Left ventricle myocardium inferior (tissue), 1 donor: ENCODE measurements at regions not wholly inside any gene's neighbourhood (a gene's known extent, or its start where the extent isn't known, plus 50 kb on each side); places are given as distances from the start of the nearest gene placed in this dataset.

Experiments
- DNase-seq: peaks from one replicate; pipeline ENCODE4 v3.0.0-alpha.2; 2020
- H3K27ac ChIP-seq: fragments of 200-600 bp; replicated peaks from 2 replicates; pipeline ENCODE4 v1.8.0; 2021
- H3K27me3 ChIP-seq: fragments of 200-600 bp; 2 replicates; pipeline ENCODE4 v1.8.0; 2021; ENCODE audit warnings: low read depth
- H3K36me3 ChIP-seq: fragments of 200-600 bp; 2 replicates; pipeline ENCODE4 v1.8.0; 2021
- H3K4me1 ChIP-seq: fragments of 200-600 bp; 2 replicates; pipeline ENCODE4 v1.8.0; 2021
- H3K4me3 ChIP-seq: fragments of 200-600 bp; 2 replicates; pipeline ENCODE4 v1.8.0; 2021; ENCODE audit warnings: mild to moderate bottlenecking, moderate library complexity
- H3K9me3 ChIP-seq: fragments of 200-600 bp; replicated peaks from 2 replicates; pipeline ENCODE4 v1.8.0; 2021
- CTCF ChIP-seq: fragments of 200-600 bp; IDR thresholded peaks from 2 replicates; pipeline ENCODE4 v1.8.0; 2021; ENCODE audit warnings: antibody characterized with exemption, mild to moderate bottlenecking, borderline replicate concordance
- intact Hi-C: fragments of 100-400 bp; cut with micrococcal nuclease; formaldehyde crosslinking; loops from one replicate; pipeline ENCODE4 v1.11.0; 2022
- donor health status: DM: no; HTN: yes; CAD: no; lungs with severe emphysema.

- Histone ChIP-seq H3K9me3 (no peaks in the 10 kb centered on the region), H3K27me3 (no peaks in the 10 kb centered on the region), H3K27ac (no peak overlapping the region), H3K4me3 (no peak overlapping the region), H3K4me1 (no peaks in the 10 kb centered on the region), H3K36me3 (no peaks in the 10 kb centered on the region)
- intact Hi-C loops = no loop called here
- TF ChIP-seq CTCF = no peak
- DNase-seq = no peak
Measured at GRCh38 chr11:30089921-30090320, 73.1 kb upstream of the KCNA4 start.

- no peak for DNase-seq
- H3K4me3 ChIP-seq = no peak overlapping the region
- TF ChIP-seq CTCF = no peak
- H3K36me3 ChIP-seq = no peaks in the 10 kb centered on the region
- no peaks in the 10 kb centered on the region for H3K4me1 ChIP-seq
- H3K9me3 ChIP-seq = no peaks in the 10 kb centered on the region
- intact Hi-C loops = no loop called here
- H3K27ac ChIP-seq = no peak overlapping the region
- H3K27me3 ChIP-seq = no peaks in the 10 kb centered on the region
Measured at GRCh38 chr11:30091246-30091645, 74.4 kb upstream of the KCNA4 start.

- no peak for TF ChIP-seq CTCF
- Histone ChIP-seq H3K27ac (no peak overlapping the region), H3K4me3 (no peak overlapping the region), H3K27me3 (no peaks in the 10 kb centered on the region), H3K4me1 (no peaks in the 10 kb centered on the region), H3K9me3 (no peaks in the 10 kb centered on the region), H3K36me3 (no peaks in the 10 kb centered on the region)
- no peak for DNase-seq
- intact Hi-C loops = no loop called here
Measured at GRCh38 chr11:30091737-30092136, 74.9 kb upstream of the KCNA4 start.

GRCh38 chr11:30092518-30092917 lies 75.7 kb upstream of the KCNA4 start:
- no peak for DNase-seq
- no peaks in the 10 kb centered on the region for H3K9me3 ChIP-seq
- intact Hi-C loops = no loop called here
- H3K36me3 ChIP-seq = no peaks in the 10 kb centered on the region
- H3K4me1 ChIP-seq = no peaks in the 10 kb centered on the region
- H3K27ac ChIP-seq = no peak overlapping the region
- H3K27me3 ChIP-seq = no peaks in the 10 kb centered on the region
- no peak overlapping the region for H3K4me3 ChIP-seq
- TF ChIP-seq CTCF = no peak

GRCh38 chr11:30100495-30100894 lies 83.7 kb upstream of the KCNA4 start:
- Histone ChIP-seq H3K4me3 (no peak overlapping the region), H3K36me3 (no peaks in the 10 kb centered on the region)
- intact Hi-C loops = no loop called here

More at GRCh38 chr11:30100495-30100894, 83.7 kb upstream of the KCNA4 start:
- no peak for DNase-seq
- H3K27me3 ChIP-seq = no peaks in the 10 kb centered on the region
- no peak overlapping the region for H3K27ac ChIP-seq
- no peak for TF ChIP-seq CTCF
- no peaks in the 10 kb centered on the region for H3K4me1 ChIP-seq
- H3K9me3 ChIP-seq = peaks cover 19% of the 10 kb centered on the region
